Caco-2 (cell line): ENCODE measurements at regions not wholly inside any gene's neighbourhood (a gene's known extent, or its start where the extent isn't known, plus 50 kb on each side); places are given as distances from the start of the nearest gene placed in this dataset.

ENCODE experiments used
- BruUV-seq: library from RNA; stranded (reverse); fragments of 400-500 nt; replicated peaks from 2 replicates; lab custom pipeline; 2021; lab: Mats Ljungman, UMichigan
- CTCF ChIA-PET: fragments of 300-600 bp; sonication (Branson Sonifier 250); formaldehyde crosslinking; loops from one replicate; lab custom pipeline; 2022; ENCODE audit warnings: antibody characterized with exemption; lab: Charles Lee
- POLR2A ChIA-PET: fragments of 300-600 bp; sonication (Branson Sonifier 250); formaldehyde crosslinking; loops from one replicate; lab custom pipeline; 2022; ENCODE audit warnings: antibody characterized with exemption; lab: Charles Lee
- DNase-seq, 2 experiments: peaks; one replicate each; pipeline versions ENCODE4 v3.0.0 to v3.0.0-alpha.2; 2020 to 2022
- H3K27me3 ChIP-seq: replicated peaks from 2 replicates; pipeline ENCODE4 v1.6.0; 2011; ENCODE audit warnings: low read length; ENCODE audit not compliant: control insufficient read depth, insufficient read depth
- H3K36me3 ChIP-seq: 2 replicates; pipeline ENCODE4 v1.5.1; 2011; ENCODE audit warnings: low read length; ENCODE audit not compliant: control insufficient read depth, insufficient read depth
- H3K4me1 ChIP-seq: fragments of 250-450 bp; sonication (Bioruptor Pico); 2 replicates; pipeline ENCODE4 v1.5.1; 2020; ENCODE audit warnings: mild to moderate bottlenecking
- H3K4me3 ChIP-seq: 2 replicates; pipeline ENCODE4 v1.5.1; 2011; ENCODE audit warnings: low read depth, mild to moderate bottlenecking, control low read depth, low read length
- H3K9me3 ChIP-seq: fragments of 250-450 bp; sonication (Bioruptor Pico); 2 replicates; pipeline ENCODE4 v1.5.1; 2020; ENCODE audit warnings: mild to moderate bottlenecking, moderate library complexity
- H3K27ac Mint-ChIP-seq: one replicate; pipeline ENCODE4 v1.8.0; 2022; ENCODE audit warnings: mixed read lengths; ENCODE audit not compliant: unreplicated experiment
- H3K27me3 Mint-ChIP-seq: one replicate; pipeline ENCODE4 v1.8.0; 2022; ENCODE audit warnings: mixed read lengths; ENCODE audit not compliant: insufficient read depth, unreplicated experiment
- H3K36me3 Mint-ChIP-seq: one replicate; pipeline ENCODE4 v1.8.0; 2022; ENCODE audit warnings: mild to moderate bottlenecking, mixed read lengths; ENCODE audit not compliant: insufficient read depth, unreplicated experiment
- H3K4me1 Mint-ChIP-seq: one replicate; pipeline ENCODE4 v1.8.0; 2022; ENCODE audit warnings: low read depth, mixed read lengths; ENCODE audit not compliant: unreplicated experiment
- H3K4me3 Mint-ChIP-seq: one replicate; pipeline ENCODE4 v1.8.0; 2022; ENCODE audit warnings: mild to moderate bottlenecking, moderate library complexity, mixed read lengths; ENCODE audit not compliant: unreplicated experiment
- H3K9me3 Mint-ChIP-seq: one replicate; pipeline ENCODE4 v1.8.0; 2022; ENCODE audit warnings: mixed read lengths; ENCODE audit not compliant: unreplicated experiment
- CTCF ChIP-seq, 2 experiments: fragments of 200-600 bp in 1 of 2; IDR thresholded peaks; 1 replicate in 1 of 2; 2 replicates in 1 of 2; pipeline versions ENCODE4 v1.5.1 to v1.8.0; 2011 to 2022; ENCODE audit warnings: antibody characterized with exemption in 1 of 2, control low read depth in 1 of 2, inconsistent platforms in 1 of 2, low read depth in 1 of 2, low read length in 1 of 2, mild to moderate bottlenecking in 1 of 2, moderate library complexity in 1 of 2; ENCODE audit not compliant: insufficient read depth in 1 of 2, severe bottlenecking in 1 of 2, unreplicated experiment in 1 of 2
- intact Hi-C: fragments of 100-400 bp; cut with micrococcal nuclease; formaldehyde crosslinking; loops from one replicate; pipeline ENCODE4 v1.10.0; 2022; ENCODE audit not compliant: unreplicated experiment

GRCh38 chr4:100095729-100096595 is 94.3 kb downstream of the DDIT4L start:
- H3K4me1 ChIP-seq: 0 out of 2 replicates have a peak, but pooled peaks cover 7% of the 10 kb centered on the region
- no peaks in the 10 kb centered on the region for H3K27me3 ChIP-seq
- Mint-ChIP-seq H3K9me3 (no peaks in the 10 kb centered on the region), H3K4me1 (peaks cover 8% of the 10 kb centered on the region), H3K27ac (no peak overlapping the region), H3K27me3 (no peaks in the 10 kb centered on the region), H3K36me3 (no peaks in the 10 kb centered on the region), H3K4me3 (no peak overlapping the region)
- peak; percentile 52 to 76 for TF ChIP-seq CTCF (IDR thresholded peaks at IDR 0.05; ENCODE audit: insufficient read depth in 1 of 2, low read depth in 1 of 2, low read length in 1 of 2, severe bottlenecking in 1 of 2, unreplicated experiment in 1 of 2)
- H3K4me3 ChIP-seq: no peak overlapping the region
- ChIA-PET POLR2A (no interaction called here), CTCF (no interaction called here)
- no peaks in the 10 kb centered on the region for H3K36me3 ChIP-seq
- intact Hi-C loops: loop anchor here (5.0 kb wide), 1 partner anchor 99 kb away; no protein-coding TSS in a partner anchor
- no TSS peak for BruUV-seq
- peak; percentile 46 to 59 for DNase-seq
- no peaks in the 10 kb centered on the region for H3K9me3 ChIP-seq

- CTCF ChIA-PET: interaction anchor here (0.6 to 1.6 kb wide), 6 partner anchors 9 to 649 kb away, joined by 3 to 12 read pairs (median 3); no protein-coding TSS in a partner anchor
- POLR2A ChIA-PET: no interaction called here
- Mint-ChIP-seq H3K9me3 (no peaks in the 10 kb centered on the region), H3K27ac (no peak overlapping the region), H3K4me1 (no peaks in the 10 kb centered on the region), H3K27me3 (no peaks in the 10 kb centered on the region), H3K36me3 (no peaks in the 10 kb centered on the region), H3K4me3 (no peak overlapping the region)
- no peaks in the 10 kb centered on the region for H3K4me1 ChIP-seq
- TF ChIP-seq CTCF (IDR thresholded peaks at IDR 0.05; ENCODE audit: insufficient read depth in 1 of 2, low read depth in 1 of 2, low read length in 1 of 2, severe bottlenecking in 1 of 2, unreplicated experiment in 1 of 2): peak; percentile 71 to 77
- no peaks in the 10 kb centered on the region for H3K9me3 ChIP-seq
- H3K27me3 ChIP-seq: no peaks in the 10 kb centered on the region
- H3K36me3 ChIP-seq: no peaks in the 10 kb centered on the region
- intact Hi-C loops: loop anchor here (1.0 to 5.0 kb wide), 2 partner anchors 99 to 328 kb away; partner anchors contain the start of gene DDIT4L
- H3K4me3 ChIP-seq: no peak overlapping the region
- no TSS peak for BruUV-seq
- DNase-seq: peak; percentile 60 to 76
These were observed 97.0 kb downstream of the DDIT4L start for GRCh38 chr4:100093091-100093866.

GRCh38 chr4:100087743-100088142 is 102.5 kb downstream of the DDIT4L start:
- H3K9me3 Mint-ChIP-seq: peaks cover 20% of the 10 kb centered on the region
- BruUV-seq: no TSS peak
- H3K9me3 ChIP-seq: no peaks in the 10 kb centered on the region
- H3K27me3 Mint-ChIP-seq: no peaks in the 10 kb centered on the region
- no peaks in the 10 kb centered on the region for H3K27me3 ChIP-seq
- no peak overlapping the region for H3K4me3 Mint-ChIP-seq
- H3K4me3 ChIP-seq: no peak overlapping the region
- intact Hi-C loops: no loop called here
- no peaks in the 10 kb centered on the region for H3K36me3 ChIP-seq
- H3K36me3 Mint-ChIP-seq: no peaks in the 10 kb centered on the region
- ChIA-PET POLR2A (no interaction called here), CTCF (no interaction called here)
- H3K4me1 ChIP-seq: peaks cover 28% of the 10 kb centered on the region; the same call in 1 of the 2 replicates
- no peak for TF ChIP-seq CTCF (IDR thresholded peaks at IDR 0.05; ENCODE audit: insufficient read depth in 1 of 2, low read depth in 1 of 2, low read length in 1 of 2, severe bottlenecking in 1 of 2, unreplicated experiment in 1 of 2)
- no peak overlapping the region for H3K27ac Mint-ChIP-seq
- H3K4me1 Mint-ChIP-seq: peaks cover 14% of the 10 kb centered on the region
- DNase-seq: no peak
